SK-N-SH (cell line): ENCODE measurements at regions not wholly inside any gene's neighbourhood (a gene's known extent, or its start where the extent isn't known, plus 50 kb on each side); places are given as distances from the start of the nearest gene placed in this dataset.
"Not testable (repeated sequence)": the region's sequence is repeated elsewhere in the genome, so short reads cannot be mapped to it uniquely, and the experiment has no call there.

ENCODE experiments used
- CHD2 ChIP-seq: fragments of 150-350 bp; IDR thresholded peaks from 2 replicates; pipeline ENCODE4 v1.6.1; 2018; ENCODE audit warnings: low read length; ENCODE audit not compliant: partially characterized antibody
- CTCF ChIP-seq: fragments of 200-600 bp; sonication (generic); IDR thresholded peaks from 2 replicates; pipeline ENCODE4 v1.6.1; 2017; ENCODE audit warnings: antibody characterized with exemption, mild to moderate bottlenecking, moderate library complexity
- EP300 ChIP-seq, 2 experiments: IDR thresholded peaks; 2 replicates each; pipeline versions ENCODE4 v1.4.0 to v1.6.1; 2012; ENCODE audit warnings: borderline replicate concordance in 1 of 2, low read depth in 1 of 2, low read length in 1 of 2
- EZH2phosphoT487 ChIP-seq: fragments of 200-600 bp; sonication (generic); IDR thresholded peaks from 2 replicates; pipeline ENCODE4 v1.6.1; 2017; ENCODE audit warnings: low read depth, mixed run types, mild to moderate bottlenecking, antibody characterized with exemption, moderate library complexity, borderline replicate concordance
- JUND ChIP-seq: IDR thresholded peaks from 2 replicates; pipeline ENCODE4 v1.4.0; 2012
- PBX3 ChIP-seq: IDR thresholded peaks from 2 replicates; pipeline ENCODE4; 2012
- RAD21 ChIP-seq: IDR thresholded peaks from 2 replicates; pipeline ENCODE4 v1.6.1; 2012; ENCODE audit warnings: mild to moderate bottlenecking, low read length
- RFX5 ChIP-seq: IDR thresholded peaks from 2 replicates; pipeline ENCODE4 v1.6.1; 2012; ENCODE audit warnings: mild to moderate bottlenecking, improper control_type of control experiment, low read length
- RXRA ChIP-seq: IDR thresholded peaks from 2 replicates; pipeline ENCODE4 v1.4.0; 2012; ENCODE audit warnings: low read depth, mild to moderate bottlenecking, borderline replicate concordance
- TCF12 ChIP-seq: IDR thresholded peaks from 2 replicates; pipeline ENCODE4 v1.4.0; 2012
- ZBTB33 ChIP-seq: IDR thresholded peaks from 2 replicates; pipeline ENCODE4 v1.4.0; 2012; ENCODE audit warnings: low read depth, borderline replicate concordance
- TF ChIP-seq, protein P1 (sequence below): fragments of 150-350 bp; IDR thresholded peaks from 2 replicates; pipeline ENCODE4 v1.6.1; 2016; ENCODE audit warnings: mild to moderate bottlenecking, low read depth, low read length

DNA sequence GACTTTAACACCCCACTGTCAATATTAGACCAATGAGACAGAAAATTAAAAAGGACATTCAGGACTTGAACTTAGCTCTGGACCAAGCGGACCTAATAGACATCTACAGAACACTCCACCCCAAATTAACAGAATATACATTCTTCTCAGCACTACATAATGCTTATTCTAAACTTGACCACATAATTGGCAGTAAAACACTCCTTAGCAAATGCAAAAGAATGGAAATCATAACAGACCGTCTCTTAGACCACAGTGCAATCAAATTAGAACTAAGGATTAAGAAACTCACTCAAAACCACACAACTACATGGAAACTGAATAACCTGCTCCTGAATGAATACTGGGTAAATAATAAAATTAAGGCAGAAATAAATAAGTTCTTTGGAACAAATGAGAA, 138.2 kb upstream of the PDE4B start:
- TF ChIP-seq JUND; CHD2; CTCF; RXRA; EP300 (IDR thresholded peaks at IDR 0.05; ENCODE audit: borderline replicate concordance in 1 of 2, low read depth in 1 of 2, low read length in 1 of 2); RFX5; PBX3; EZH2phosphoT487; ZBTB33; RAD21; TCF12: not testable (repeated sequence)
- TF ChIP-seq, protein P1, sequence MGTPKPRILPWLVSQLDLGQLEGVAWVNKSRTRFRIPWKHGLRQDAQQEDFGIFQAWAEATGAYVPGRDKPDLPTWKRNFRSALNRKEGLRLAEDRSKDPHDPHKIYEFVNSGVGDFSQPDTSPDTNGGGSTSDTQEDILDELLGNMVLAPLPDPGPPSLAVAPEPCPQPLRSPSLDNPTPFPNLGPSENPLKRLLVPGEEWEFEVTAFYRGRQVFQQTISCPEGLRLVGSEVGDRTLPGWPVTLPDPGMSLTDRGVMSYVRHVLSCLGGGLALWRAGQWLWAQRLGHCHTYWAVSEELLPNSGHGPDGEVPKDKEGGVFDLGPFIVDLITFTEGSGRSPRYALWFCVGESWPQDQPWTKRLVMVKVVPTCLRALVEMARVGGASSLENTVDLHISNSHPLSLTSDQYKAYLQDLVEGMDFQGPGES, result not testable (repeated sequence)
